IMR-90 (cell line): ENCODE measurements at regions not wholly inside any gene's neighbourhood (a gene's known extent, or its start where the extent isn't known, plus 50 kb on each side); places are given as distances from the start of the nearest gene placed in this dataset.

Source experiments
- ATAC-seq: fragments of 200-7000 bp; cut with Tn5 transposase; 2 replicates; pipeline ENCODE4 v1.9.1; 2020; ENCODE audit warnings: low read depth, mild to moderate bottlenecking, moderate library complexity
- BruUV-seq: library from RNA; stranded (reverse); fragments of 400-500 nt; replicated peaks from 2 replicates; lab custom pipeline; 2021; lab: Mats Ljungman, UMichigan
- CTCF ChIA-PET: fragments of 300-600 bp; formaldehyde crosslinking; extraction: SDS; loops from one replicate; lab custom pipeline; 2021; ENCODE audit warnings: antibody characterized with exemption; lab: Yijun Ruan, JAX
- POLR2A ChIA-PET: fragments of 300-600 bp; sonication (Branson Sonifier 250); formaldehyde crosslinking; loops from one replicate; lab custom pipeline; 2022; ENCODE audit warnings: antibody characterized with exemption; ENCODE audit not compliant: unreplicated experiment; lab: Charles Lee
- DNase-seq: peaks from one replicate; pipeline ENCODE4 v3.0.0; 2013
- H2AFZ ChIP-seq: replicated peaks from 2 replicates; pipeline ENCODE3; 2013; ENCODE audit warnings: low read length, mild to moderate bottlenecking; ENCODE audit not compliant: poor library complexity
- H2AK5ac ChIP-seq: 2 replicates; pipeline ENCODE4 v1.6.1; 2013; ENCODE audit warnings: low read depth, low read length, inconsistent platforms
- H2AK9ac ChIP-seq: replicated peaks from 2 replicates; pipeline ENCODE3; 2013; ENCODE audit warnings: mild to moderate bottlenecking, low read depth, low read length, moderate library complexity; ENCODE audit not compliant: poor library complexity
- H2BK120ac ChIP-seq: 2 replicates; pipeline ENCODE4 v1.6.1; 2013; ENCODE audit warnings: low read depth, low read length, inconsistent platforms
- H2BK15ac ChIP-seq: 3 replicates; pipeline ENCODE4 v1.6.1; 2013; ENCODE audit warnings: low read depth, low read length, inconsistent platforms
- H2BK20ac ChIP-seq: 2 replicates; pipeline ENCODE4 v1.6.1; 2013; ENCODE audit warnings: low read depth, mild to moderate bottlenecking, inconsistent platforms, low read length, moderate library complexity
- H2BK5ac ChIP-seq: 2 replicates; pipeline ENCODE4 v1.6.1; 2013; ENCODE audit warnings: mild to moderate bottlenecking, low read depth, low read length, inconsistent platforms; ENCODE audit not compliant: poor library complexity, severe bottlenecking
- H3K14ac ChIP-seq: replicated peaks from 2 replicates; pipeline ENCODE4 v1.6.1; 2013; ENCODE audit warnings: low read depth, low read length, inconsistent platforms
- H3K18ac ChIP-seq: 2 replicates; pipeline ENCODE4 v1.6.1; 2013; ENCODE audit warnings: low read depth, low read length, control low read depth
- H3K23ac ChIP-seq: 2 replicates; pipeline ENCODE4 v1.6.1; 2013; ENCODE audit warnings: low read depth, low read length, inconsistent platforms
- H3K27ac ChIP-seq: 2 replicates; pipeline ENCODE4 v1.5.1; 2013; ENCODE audit warnings: mild to moderate bottlenecking, control low read depth, low read length; ENCODE audit not compliant: insufficient read depth
- H3K27me3 ChIP-seq: 2 replicates; pipeline ENCODE4 v1.6.1; 2013; ENCODE audit warnings: low read length; ENCODE audit not compliant: control insufficient read depth, insufficient read depth
- H3K36me3 ChIP-seq: 2 replicates; pipeline ENCODE4 v1.6.1; 2013; ENCODE audit warnings: low read length, mixed read lengths; ENCODE audit not compliant: control insufficient read depth, insufficient read depth
- H3K4ac ChIP-seq: 2 replicates; pipeline ENCODE4 v1.6.1; 2013; ENCODE audit warnings: low read depth, low read length, inconsistent platforms
- H3K4me1 ChIP-seq: 2 replicates; pipeline ENCODE4 v1.6.1; 2013; ENCODE audit warnings: low read length, mixed read lengths; ENCODE audit not compliant: control insufficient read depth, insufficient read depth
- H3K4me2 ChIP-seq: 2 replicates; pipeline ENCODE4 v1.6.1; 2013; ENCODE audit warnings: low read depth, mild to moderate bottlenecking, control low read depth, low read length, moderate library complexity
- H3K4me3 ChIP-seq: 2 replicates; pipeline ENCODE4 v1.5.1; 2013; ENCODE audit warnings: low read depth, mild to moderate bottlenecking, control low read depth, low read length, moderate library complexity; ENCODE audit not compliant: insufficient read depth
- H3K56ac ChIP-seq: 2 replicates; pipeline ENCODE4 v1.6.1; 2013; ENCODE audit warnings: low read length, inconsistent platforms; ENCODE audit not compliant: insufficient read depth; ENCODE audit errors: extremely low read depth
- H3K79me1 ChIP-seq, 2 experiments: 2 replicates each; pipeline ENCODE4 v1.6.1; 2013; ENCODE audit warnings: low read length in 2 of 2, inconsistent platforms in 1 of 2, low read depth in 1 of 2
- H3K9ac ChIP-seq: 2 replicates; pipeline ENCODE4 v1.6.1; 2013; ENCODE audit warnings: low read depth, low read length, control low read depth
- H3K9me1 ChIP-seq: 2 replicates; pipeline ENCODE4 v1.6.1; 2013; ENCODE audit warnings: low read length, inconsistent platforms; ENCODE audit not compliant: insufficient read depth
- H3K9me3 ChIP-seq: 2 replicates; pipeline ENCODE4 v1.6.1; 2013; ENCODE audit warnings: low read length; ENCODE audit not compliant: control insufficient read depth, insufficient read depth
- H4K20me1 ChIP-seq: 2 replicates; pipeline ENCODE4 v1.6.1; 2013; ENCODE audit warnings: low read length, inconsistent platforms; ENCODE audit not compliant: insufficient read depth
- H4K5ac ChIP-seq: 2 replicates; pipeline ENCODE4 v1.6.1; 2013; ENCODE audit warnings: mild to moderate bottlenecking, low read depth, low read length, control low read depth
- H4K8ac ChIP-seq, 2 experiments: 2 replicates each; pipeline ENCODE4 v1.6.1; 2013; ENCODE audit warnings: low read depth in 2 of 2, low read length in 2 of 2, control low read depth in 1 of 2, inconsistent platforms in 1 of 2
- H4K91ac ChIP-seq: 2 replicates; pipeline ENCODE4 v1.6.1; 2013; ENCODE audit warnings: low read depth, low read length, inconsistent platforms; ENCODE audit not compliant: insufficient read depth
- CEBPB ChIP-seq: IDR thresholded peaks from 2 replicates; pipeline ENCODE4 v1.6.1; 2012; ENCODE audit warnings: low read depth, low read length, improper control_type of control experiment
- CHD1 ChIP-seq: IDR thresholded peaks from 2 replicates; pipeline ENCODE4 v1.6.1; 2012; ENCODE audit warnings: low read depth, low read length, improper control_type of control experiment
- FOS ChIP-seq: fragments of 150-350 bp; IDR thresholded peaks from 2 replicates; pipeline ENCODE4 v1.6.1; 2016; ENCODE audit warnings: low read depth, low read length
- MAFK ChIP-seq: IDR thresholded peaks from 2 replicates; pipeline ENCODE4 v1.6.1; 2012; ENCODE audit warnings: low read depth, low read length, improper control_type of control experiment
- MXI1 ChIP-seq: IDR thresholded peaks from 2 replicates; pipeline ENCODE4 v1.6.1; 2012; ENCODE audit warnings: low read depth, mild to moderate bottlenecking, low read length, moderate library complexity, borderline replicate concordance
- NFE2L2 ChIP-seq: fragments of 150-350 bp; IDR thresholded peaks from 2 replicates; pipeline ENCODE4 v1.6.1; 2016; ENCODE audit warnings: low read depth, mild to moderate bottlenecking, low read length
- RAD21 ChIP-seq: IDR thresholded peaks from 2 replicates; pipeline ENCODE4 v1.6.1; 2012; ENCODE audit warnings: low read length, improper control_type of control experiment
- RCOR1 ChIP-seq: IDR thresholded peaks from 2 replicates; pipeline ENCODE4 v1.6.1; 2012; ENCODE audit warnings: mild to moderate bottlenecking, low read length, improper control_type of control experiment; ENCODE audit not compliant: insufficient replicate concordance
- RFX5 ChIP-seq: IDR thresholded peaks from 2 replicates; pipeline ENCODE4 v1.8.0; 2012; ENCODE audit warnings: low read depth, mild to moderate bottlenecking, low read length, moderate library complexity
- SMC3 ChIP-seq: fragments of 150-350 bp; IDR thresholded peaks from 2 replicates; pipeline ENCODE4 v1.6.1; 2016; ENCODE audit warnings: low read depth, mild to moderate bottlenecking, antibody characterized with exemption, low read length, moderate library complexity
- WGBS, 2 experiments: methylation state at CpG; one replicate each; pipeline versions ENCODE4 v1.1.5 to v1.1.7; 2013; ENCODE audit warnings: missing lambda C conversion rate in 2 of 2; ENCODE audit not compliant: insufficient read length in 1 of 2; ENCODE audit errors: extremely low coverage in 2 of 2; 5-methylcytosine and 5-hydroxymethylcytosine counted together
- dilution Hi-C: fragments of 300-500 bp; cut with HindIII; formaldehyde crosslinking; loops from one replicate; pipeline ENCODE4 v1.14.3; 2018; ENCODE audit warnings: low sequenced_read_pairs; ENCODE audit not compliant: unreplicated experiment
- in situ Hi-C: fragments of 300-500 bp; cut with MboI; formaldehyde crosslinking; loops from 3 replicates; pipeline ENCODE4 v1.14.3; 2019; ENCODE audit warnings: low sequenced_read_pairs, inconsistent platforms, mixed read lengths
- intact Hi-C: fragments of 100-400 bp; cut with micrococcal nuclease; formaldehyde crosslinking; loops from 2 replicates; pipeline ENCODE4 v1.10.0; 2022
- TF ChIP-seq, protein P1 (sequence below): conservative IDR thresholded peaks from 2 replicates; pipeline ENCODE4 v1.5.1; 2012; ENCODE audit warnings: mild to moderate bottlenecking, low read depth, low read length, improper control_type of control experiment
- TF ChIP-seq, protein P2 (sequence below): fragments of 150-350 bp; IDR thresholded peaks from 2 replicates; pipeline ENCODE4 v1.6.1; 2016; ENCODE audit warnings: low read depth, mild to moderate bottlenecking, low read length, moderate library complexity, borderline replicate concordance
- TF ChIP-seq, protein P3 (sequence below): fragments of 150-350 bp; IDR thresholded peaks from 2 replicates; pipeline ENCODE4 v1.6.1; 2017; ENCODE audit warnings: mild to moderate bottlenecking, antibody characterized with exemption, low read length, low read depth

DNA sequence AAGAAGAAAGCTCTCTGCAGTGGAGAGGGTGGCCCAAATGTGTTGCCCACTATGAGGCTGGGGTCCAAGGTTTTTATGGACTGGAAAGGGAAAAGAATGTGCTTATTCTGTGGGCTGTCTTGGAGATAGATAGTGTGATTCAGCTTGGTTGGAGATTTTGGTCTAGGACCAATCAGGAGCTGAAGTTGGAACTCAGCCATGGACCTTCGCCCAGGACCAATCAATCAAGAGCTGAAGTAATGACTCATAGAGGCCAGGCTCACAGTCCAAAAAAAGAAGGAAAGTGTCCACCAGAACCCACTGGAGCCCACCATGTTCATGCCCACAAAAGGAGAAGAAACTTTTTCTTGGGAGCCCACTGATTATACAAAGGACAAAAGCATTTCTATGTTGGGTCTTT lies 369.5 kb downstream of the UBE2NL start:
- Histone ChIP-seq H3K4me1 (no peaks in the 10 kb centered on the region), H2BK5ac (no peak overlapping the region), H2BK20ac (no peak overlapping the region), H4K8ac (no peak overlapping the region), H4K5ac (no peak overlapping the region), H2AFZ (no peak overlapping the region), H2AK5ac (no peak overlapping the region), H3K18ac (no peak overlapping the region), H3K9ac (no peak overlapping the region), H3K14ac (no peak overlapping the region), H3K4me3 (no peak overlapping the region), H3K9me1 (no peaks in the 10 kb centered on the region), H3K9me3 (peaks cover 7% of the 10 kb centered on the region; the same call in 1 of the 2 replicates), H2BK15ac (no peak overlapping the region), H3K27me3 (no peaks in the 10 kb centered on the region), H3K79me1 (no peaks in the 10 kb centered on the region), H4K91ac (no peak overlapping the region), H3K4ac (no peak overlapping the region), H3K23ac (no peak overlapping the region), H4K20me1 (no peaks in the 10 kb centered on the region), H3K27ac (no peak overlapping the region), H2BK120ac (no peak overlapping the region), H3K36me3 (no peaks in the 10 kb centered on the region), H3K4me2 (no peak overlapping the region), H3K56ac (no peak overlapping the region), H2AK9ac (no peak overlapping the region)
- intact Hi-C loops (no loop called here), in situ Hi-C loops (no loop called here), dilution Hi-C loops (no loop called here)
- BruUV-seq, result no TSS peak
- ChIA-PET CTCF (no interaction called here), POLR2A (no interaction called here)
- DNase-seq (no peak), ATAC-seq (no peak)
- no CpG with 5 or more reads among the region's 1 CpG for WGBS, 2 experiments
- TF ChIP-seq MAFK (no peak), MXI1 (no peak), CEBPB (no peak), RCOR1 (no peak), RFX5 (no peak), FOS (no peak), CHD1 (no peak), RAD21 (no peak), SMC3 (no peak), NFE2L2 (no peak)
- TF ChIP-seq, protein P1, sequence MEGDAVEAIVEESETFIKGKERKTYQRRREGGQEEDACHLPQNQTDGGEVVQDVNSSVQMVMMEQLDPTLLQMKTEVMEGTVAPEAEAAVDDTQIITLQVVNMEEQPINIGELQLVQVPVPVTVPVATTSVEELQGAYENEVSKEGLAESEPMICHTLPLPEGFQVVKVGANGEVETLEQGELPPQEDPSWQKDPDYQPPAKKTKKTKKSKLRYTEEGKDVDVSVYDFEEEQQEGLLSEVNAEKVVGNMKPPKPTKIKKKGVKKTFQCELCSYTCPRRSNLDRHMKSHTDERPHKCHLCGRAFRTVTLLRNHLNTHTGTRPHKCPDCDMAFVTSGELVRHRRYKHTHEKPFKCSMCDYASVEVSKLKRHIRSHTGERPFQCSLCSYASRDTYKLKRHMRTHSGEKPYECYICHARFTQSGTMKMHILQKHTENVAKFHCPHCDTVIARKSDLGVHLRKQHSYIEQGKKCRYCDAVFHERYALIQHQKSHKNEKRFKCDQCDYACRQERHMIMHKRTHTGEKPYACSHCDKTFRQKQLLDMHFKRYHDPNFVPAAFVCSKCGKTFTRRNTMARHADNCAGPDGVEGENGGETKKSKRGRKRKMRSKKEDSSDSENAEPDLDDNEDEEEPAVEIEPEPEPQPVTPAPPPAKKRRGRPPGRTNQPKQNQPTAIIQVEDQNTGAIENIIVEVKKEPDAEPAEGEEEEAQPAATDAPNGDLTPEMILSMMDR, result no peak
- TF ChIP-seq, protein P2, sequence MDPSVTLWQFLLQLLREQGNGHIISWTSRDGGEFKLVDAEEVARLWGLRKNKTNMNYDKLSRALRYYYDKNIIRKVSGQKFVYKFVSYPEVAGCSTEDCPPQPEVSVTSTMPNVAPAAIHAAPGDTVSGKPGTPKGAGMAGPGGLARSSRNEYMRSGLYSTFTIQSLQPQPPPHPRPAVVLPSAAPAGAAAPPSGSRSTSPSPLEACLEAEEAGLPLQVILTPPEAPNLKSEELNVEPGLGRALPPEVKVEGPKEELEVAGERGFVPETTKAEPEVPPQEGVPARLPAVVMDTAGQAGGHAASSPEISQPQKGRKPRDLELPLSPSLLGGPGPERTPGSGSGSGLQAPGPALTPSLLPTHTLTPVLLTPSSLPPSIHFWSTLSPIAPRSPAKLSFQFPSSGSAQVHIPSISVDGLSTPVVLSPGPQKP, result no peak
- TF ChIP-seq, protein P3, sequence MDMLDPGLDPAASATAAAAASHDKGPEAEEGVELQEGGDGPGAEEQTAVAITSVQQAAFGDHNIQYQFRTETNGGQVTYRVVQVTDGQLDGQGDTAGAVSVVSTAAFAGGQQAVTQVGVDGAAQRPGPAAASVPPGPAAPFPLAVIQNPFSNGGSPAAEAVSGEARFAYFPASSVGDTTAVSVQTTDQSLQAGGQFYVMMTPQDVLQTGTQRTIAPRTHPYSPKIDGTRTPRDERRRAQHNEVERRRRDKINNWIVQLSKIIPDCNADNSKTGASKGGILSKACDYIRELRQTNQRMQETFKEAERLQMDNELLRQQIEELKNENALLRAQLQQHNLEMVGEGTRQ, result no peak
